ENCODE measurements at regions not wholly inside any gene's neighbourhood (a gene's known extent, or its start where the extent isn't known, plus 50 kb on each side); places are given as distances from the start of the nearest gene placed in this dataset.
A peak's percentile ranks its signal among the peaks of the same experiment; 100 is the strongest.

- no peak for DNase-seq (ENCODE audit: low read depth, low spot score)
Observed at GRCh38 chr20:24139846-24140245, 151.3 kb upstream of the GGTLC1 start.

- DNase-seq (ENCODE audit: low read depth, low spot score) = no peak
Observed at GRCh38 chr20:24138951-24139350, 150.4 kb upstream of the GGTLC1 start.

GRCh38 chr20:24138196-24138857 is 149.7 kb upstream of the GGTLC1 start:
- no peak for DNase-seq (ENCODE audit: low read depth, low spot score)

- DNase-seq (ENCODE audit: low read depth, low spot score) = no peak
Observed at GRCh38 chr20:24136659-24137246, 148.2 kb upstream of the GGTLC1 start.

GRCh38 chr20:24135781-24136180 is 147.2 kb upstream of the GGTLC1 start:
- no peak for DNase-seq (ENCODE audit: low read depth, low spot score)

GRCh38 chr20:24134930-24135329 is 146.4 kb upstream of the GGTLC1 start:
- no peak for DNase-seq (ENCODE audit: low read depth, low spot score)

- DNase-seq (ENCODE audit: low read depth, low spot score) = peak; percentile 2
Observed at GRCh38 chr20:24134284-24134683, 145.7 kb upstream of the GGTLC1 start.

- DNase-seq (ENCODE audit: low read depth, low spot score) = peak; percentile 2
Observed at GRCh38 chr20:24132246-24132645, 143.7 kb upstream of the GGTLC1 start.

- DNase-seq (ENCODE audit: low read depth, low spot score) = no peak
Observed at GRCh38 chr20:24131684-24132083, 143.1 kb upstream of the GGTLC1 start.

GRCh38 chr20:24131281-24131680 is 142.7 kb upstream of the GGTLC1 start:
- DNase-seq (ENCODE audit: low read depth, low spot score) = no peak

GRCh38 chr20:24129641-24130040 is 141.1 kb upstream of the GGTLC1 start:
- DNase-seq (ENCODE audit: low read depth, low spot score) = no peak

GRCh38 chr20:24124951-24125650 is 136.5 kb upstream of the GGTLC1 start:
- no peak for DNase-seq (ENCODE audit: low read depth, low spot score)

- DNase-seq (ENCODE audit: low read depth, low spot score) = no peak
Observed at GRCh38 chr20:24124003-24124402, 135.4 kb upstream of the GGTLC1 start.

GRCh38 chr20:24118441-24119175 is 130.0 kb upstream of the GGTLC1 start:
- DNase-seq (ENCODE audit: low read depth, low spot score) = no peak

GRCh38 chr20:24118034-24118433 is 129.5 kb upstream of the GGTLC1 start:
- DNase-seq (ENCODE audit: low read depth, low spot score) = no peak

- no peak for DNase-seq (ENCODE audit: low read depth, low spot score)
Observed at GRCh38 chr20:24117383-24117782, 128.8 kb upstream of the GGTLC1 start.

GRCh38 chr20:24116611-24117010 is 128.0 kb upstream of the GGTLC1 start:
- DNase-seq (ENCODE audit: low read depth, low spot score) = no peak

GRCh38 chr20:24112360-24112759 is 123.8 kb upstream of the GGTLC1 start:
- no peak for DNase-seq (ENCODE audit: low read depth, low spot score)

- no peak for DNase-seq (ENCODE audit: low read depth, low spot score)
Observed at GRCh38 chr20:24111858-24112257, 123.3 kb upstream of the GGTLC1 start.

- no peak for DNase-seq (ENCODE audit: low read depth, low spot score)
Observed at GRCh38 chr20:24109537-24109936, 121.0 kb upstream of the GGTLC1 start.

- DNase-seq (ENCODE audit: low read depth, low spot score) = no peak
Observed at GRCh38 chr20:24109008-24109407, 120.4 kb upstream of the GGTLC1 start.

GRCh38 chr20:24108581-24108980 is 120.0 kb upstream of the GGTLC1 start:
- DNase-seq (ENCODE audit: low read depth, low spot score) = no peak

All from astrocyte of the hippocampus (primary cell).